Adrenal gland (tissue), 5 donors: ENCODE measurements at regions not wholly inside any gene's neighbourhood (a gene's known extent, or its start where the extent isn't known, plus 50 kb on each side); places are given as distances from the start of the nearest gene placed in this dataset.

Experiments
- POLR2A ChIP-seq, 2 donors: fragments of 450-650 bp; IDR thresholded peaks; one replicate each; pipeline ENCODE4 v1.6.1; 2017; ENCODE audit warnings: antibody characterized with exemption in 2 of 2, mild to moderate bottlenecking in 2 of 2, moderate library complexity in 1 of 2
- TF ChIP-seq, protein P1 (sequence below), 6 experiments: fragments of 450-650 bp in 4 of 6; fragments of 200-600 bp in 2 of 6; sonication (generic) in 1 of 6; IDR thresholded peaks; 1 replicate in 5 of 6; 2 replicates in 1 of 6; pipeline versions ENCODE4 v1.5.1 to v1.8.0; 2016 to 2021; ENCODE audit warnings: antibody characterized with exemption in 6 of 6, mild to moderate bottlenecking in 2 of 6, moderate library complexity in 1 of 6
- donor health status: DM: no; HTN: no; CAD: no.

DNA sequence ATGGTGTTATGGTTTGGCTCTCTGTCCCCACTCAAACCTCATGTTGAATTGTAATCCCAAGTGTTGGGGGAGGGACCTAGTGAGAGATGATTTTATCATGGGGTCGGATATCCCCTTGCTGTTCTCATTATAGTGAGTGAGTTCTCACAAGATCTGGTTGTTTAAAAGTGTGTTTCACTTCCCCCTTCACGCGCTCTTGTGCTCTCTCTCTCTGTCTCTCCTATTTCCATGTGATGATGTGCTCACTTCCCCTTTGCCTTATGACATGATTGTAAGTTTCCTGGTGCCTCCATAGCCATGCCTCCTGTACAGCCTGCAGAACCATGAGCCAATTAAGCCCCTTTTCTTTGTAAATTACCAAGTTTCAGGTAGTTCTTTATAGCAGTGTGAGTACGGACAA, 765.1 kb downstream of the KCNA4 start:
- TF ChIP-seq, protein P1, sequence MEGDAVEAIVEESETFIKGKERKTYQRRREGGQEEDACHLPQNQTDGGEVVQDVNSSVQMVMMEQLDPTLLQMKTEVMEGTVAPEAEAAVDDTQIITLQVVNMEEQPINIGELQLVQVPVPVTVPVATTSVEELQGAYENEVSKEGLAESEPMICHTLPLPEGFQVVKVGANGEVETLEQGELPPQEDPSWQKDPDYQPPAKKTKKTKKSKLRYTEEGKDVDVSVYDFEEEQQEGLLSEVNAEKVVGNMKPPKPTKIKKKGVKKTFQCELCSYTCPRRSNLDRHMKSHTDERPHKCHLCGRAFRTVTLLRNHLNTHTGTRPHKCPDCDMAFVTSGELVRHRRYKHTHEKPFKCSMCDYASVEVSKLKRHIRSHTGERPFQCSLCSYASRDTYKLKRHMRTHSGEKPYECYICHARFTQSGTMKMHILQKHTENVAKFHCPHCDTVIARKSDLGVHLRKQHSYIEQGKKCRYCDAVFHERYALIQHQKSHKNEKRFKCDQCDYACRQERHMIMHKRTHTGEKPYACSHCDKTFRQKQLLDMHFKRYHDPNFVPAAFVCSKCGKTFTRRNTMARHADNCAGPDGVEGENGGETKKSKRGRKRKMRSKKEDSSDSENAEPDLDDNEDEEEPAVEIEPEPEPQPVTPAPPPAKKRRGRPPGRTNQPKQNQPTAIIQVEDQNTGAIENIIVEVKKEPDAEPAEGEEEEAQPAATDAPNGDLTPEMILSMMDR (IDR thresholded peaks at IDR 0.05): no peak
- TF ChIP-seq POLR2A (IDR thresholded peaks at IDR 0.05): no peak
